Gastroesophageal sphincter (tissue), 4 donors: ENCODE measurements at regions not wholly inside any gene's neighbourhood (a gene's known extent, or its start where the extent isn't known, plus 50 kb on each side); places are given as distances from the start of the nearest gene placed in this dataset.

Experiments used
- ATAC-seq: fragments of 150-250 bp; one replicate; pipeline ENCODE4 v1.9.1; 2016; ENCODE audit warnings: mild to moderate bottlenecking, moderate library complexity
- H3K27ac ChIP-seq, 4 donors: fragments of 200-600 bp; sonication (generic) in 3 of 4; 1 replicate in 3 of 4; 2 replicates in 1 of 4; pipeline ENCODE4 v1.5.1; 2016 to 2019
- H3K27me3 ChIP-seq: fragments of 200-600 bp; sonication (generic); one replicate; pipeline ENCODE4 v1.5.1; 2019
- H3K36me3 ChIP-seq, 2 donors: fragments of 200-600 bp; sonication (generic); one replicate each; pipeline ENCODE4 v1.5.1; 2019; ENCODE audit warnings: control low read depth in 1 of 2
- H3K4me1 ChIP-seq, 3 donors: fragments of 200-600 bp; sonication (generic); 1 replicate in 2 of 3; 2 replicates in 1 of 3; pipeline ENCODE4 v1.5.1; 2016 to 2019; ENCODE audit warnings: control low read depth in 2 of 3
- H3K4me3 ChIP-seq, 2 donors: fragments of 200-600 bp; sonication (generic); one replicate each; pipeline ENCODE4 v1.5.1; 2019; ENCODE audit warnings: mild to moderate bottlenecking in 1 of 2, moderate library complexity in 1 of 2
- H3K9me3 ChIP-seq, 3 donors: fragments of 200-600 bp; sonication (generic); one replicate each; pipeline ENCODE4 v1.5.1; 2017 to 2019; ENCODE audit warnings: control low read depth in 2 of 3
- EP300 ChIP-seq: sonication (generic); formaldehyde crosslinking; IDR thresholded peaks from one replicate; pipeline ENCODE4 v1.6.1; 2017; ENCODE audit warnings: antibody characterized with exemption, mild to moderate bottlenecking
- POLR2A ChIP-seq, 2 donors: fragments of 450-650 bp; IDR thresholded peaks; one replicate each; pipeline ENCODE4 v1.6.1; 2017; ENCODE audit warnings: antibody characterized with exemption in 2 of 2, mild to moderate bottlenecking in 2 of 2, moderate library complexity in 1 of 2
- POLR2AphosphoS5 ChIP-seq: sonication (generic); formaldehyde crosslinking; IDR thresholded peaks from one replicate; pipeline ENCODE4 v1.6.1; 2017; ENCODE audit warnings: antibody characterized with exemption
- WGBS, 2 donors: methylation state at CpG; one replicate each; pipeline ENCODE4 v1.1.5; 2018; ENCODE audit warnings: low coverage in 1 of 2; 5-methylcytosine and 5-hydroxymethylcytosine counted together
- TF ChIP-seq, protein P1 (sequence below), 4 experiments: fragments of 200-600 bp in 2 of 4; fragments of 450-650 bp in 2 of 4; sonication (generic) in 1 of 4; IDR thresholded peaks; one replicate each; pipeline ENCODE4 v1.5.1; 2017 to 2019; ENCODE audit warnings: antibody characterized with exemption in 4 of 4, mild to moderate bottlenecking in 2 of 4, moderate library complexity in 2 of 4

GRCh38 chr7:46162609-46163008, 241.5 kb upstream of the IGFBP3 start:
- WGBS, 2 donors = 0% methylated on average over 1 to 2 of the region's 3 CpGs
- Histone ChIP-seq H3K4me3 (no peak overlapping the region), H3K4me1 (no peaks in the 10 kb centered on the region), H3K27ac (no peak overlapping the region), H3K9me3 (no peaks in the 10 kb centered on the region), H3K27me3 (no peaks in the 10 kb centered on the region), H3K36me3 (no peaks in the 10 kb centered on the region)
- TF ChIP-seq EP300 (no peak), POLR2A (IDR thresholded peaks at IDR 0.05) (no peak), POLR2AphosphoS5 (no peak)
- TF ChIP-seq, protein P1, sequence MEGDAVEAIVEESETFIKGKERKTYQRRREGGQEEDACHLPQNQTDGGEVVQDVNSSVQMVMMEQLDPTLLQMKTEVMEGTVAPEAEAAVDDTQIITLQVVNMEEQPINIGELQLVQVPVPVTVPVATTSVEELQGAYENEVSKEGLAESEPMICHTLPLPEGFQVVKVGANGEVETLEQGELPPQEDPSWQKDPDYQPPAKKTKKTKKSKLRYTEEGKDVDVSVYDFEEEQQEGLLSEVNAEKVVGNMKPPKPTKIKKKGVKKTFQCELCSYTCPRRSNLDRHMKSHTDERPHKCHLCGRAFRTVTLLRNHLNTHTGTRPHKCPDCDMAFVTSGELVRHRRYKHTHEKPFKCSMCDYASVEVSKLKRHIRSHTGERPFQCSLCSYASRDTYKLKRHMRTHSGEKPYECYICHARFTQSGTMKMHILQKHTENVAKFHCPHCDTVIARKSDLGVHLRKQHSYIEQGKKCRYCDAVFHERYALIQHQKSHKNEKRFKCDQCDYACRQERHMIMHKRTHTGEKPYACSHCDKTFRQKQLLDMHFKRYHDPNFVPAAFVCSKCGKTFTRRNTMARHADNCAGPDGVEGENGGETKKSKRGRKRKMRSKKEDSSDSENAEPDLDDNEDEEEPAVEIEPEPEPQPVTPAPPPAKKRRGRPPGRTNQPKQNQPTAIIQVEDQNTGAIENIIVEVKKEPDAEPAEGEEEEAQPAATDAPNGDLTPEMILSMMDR (IDR thresholded peaks at IDR 0.05) = no peak
- no peak for ATAC-seq

- TF ChIP-seq POLR2A (IDR thresholded peaks at IDR 0.05) (no peak), EP300 (no peak), POLR2AphosphoS5 (no peak)
- TF ChIP-seq, protein P1 (IDR thresholded peaks at IDR 0.05) = no peak
- no peaks in the 10 kb centered on the region for H3K27me3 ChIP-seq
- no peaks in the 10 kb centered on the region for H3K4me1 ChIP-seq
- no peaks in the 10 kb centered on the region for H3K36me3 ChIP-seq
- no peak overlapping the region for H3K4me3 ChIP-seq
- WGBS, 2 donors = 90 to 96% methylated on average over 2 to 4 of the region's 7 CpGs
- H3K27ac ChIP-seq = no peak overlapping the region
- H3K9me3 ChIP-seq = no peaks in the 10 kb centered on the region
- no peak for ATAC-seq
Measured at GRCh38 chr7:46160861-46161260, 239.8 kb upstream of the IGFBP3 start.

DNA sequence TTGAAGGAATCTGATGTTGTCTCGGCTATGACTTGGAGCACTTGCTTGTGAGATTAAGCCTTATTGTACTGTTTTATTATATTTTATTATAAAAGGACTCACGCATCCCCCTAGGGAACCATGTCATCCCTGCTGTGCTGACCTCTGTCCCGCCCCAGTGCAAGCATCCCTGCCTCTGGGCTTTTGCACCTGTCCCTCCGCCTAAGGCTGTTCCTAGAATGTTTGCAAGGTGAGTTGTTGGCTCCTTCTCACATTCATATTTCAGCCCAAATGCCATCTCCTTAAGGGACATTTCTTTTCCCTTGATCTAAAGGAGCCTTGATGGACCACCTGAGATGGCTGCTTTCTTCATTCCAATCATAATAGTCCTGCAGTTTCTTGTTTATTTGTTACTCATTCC, 236.9 kb upstream of the IGFBP3 start:
- 90 to 95% methylated on average over 2 to 4 of the region's 4 CpGs for WGBS, 2 donors

GRCh38 chr7:46157404-46157803, 236.3 kb upstream of the IGFBP3 start:
- Histone ChIP-seq H3K4me1 (no peaks in the 10 kb centered on the region), H3K27ac (no peak overlapping the region), H3K36me3 (no peaks in the 10 kb centered on the region), H3K27me3 (no peaks in the 10 kb centered on the region), H3K4me3 (no peak overlapping the region), H3K9me3 (no peaks in the 10 kb centered on the region)
- TF ChIP-seq POLR2AphosphoS5 = no peak
- TF ChIP-seq, protein P1 (IDR thresholded peaks at IDR 0.05) = no peak
- no peak for TF ChIP-seq EP300
- TF ChIP-seq POLR2A (IDR thresholded peaks at IDR 0.05) = no peak
- no peak for ATAC-seq
- WGBS, 2 donors = 70 to 87% methylated on average over 5 of the region's 5 CpGs

More for the DNA sequence above, 236.9 kb upstream of the IGFBP3 start:
- Histone ChIP-seq H3K36me3 (no peaks in the 10 kb centered on the region), H3K27ac (no peak overlapping the region), H3K9me3 (no peaks in the 10 kb centered on the region), H3K4me1 (no peaks in the 10 kb centered on the region), H3K4me3 (no peak overlapping the region), H3K27me3 (no peaks in the 10 kb centered on the region)
- no peak for ATAC-seq
- TF ChIP-seq EP300 (no peak), POLR2A (IDR thresholded peaks at IDR 0.05) (no peak), POLR2AphosphoS5 (no peak)
- TF ChIP-seq, protein P1 (IDR thresholded peaks at IDR 0.05) = no peak

GRCh38 chr7:46156853-46157252, 235.8 kb upstream of the IGFBP3 start:
- no peak overlapping the region for H3K27ac ChIP-seq
- no peaks in the 10 kb centered on the region for H3K4me1 ChIP-seq
- no peaks in the 10 kb centered on the region for H3K9me3 ChIP-seq
- WGBS, 2 donors = 44 to 63% methylated on average over 2 of the region's 2 CpGs
- no peak for ATAC-seq
- no peaks in the 10 kb centered on the region for H3K27me3 ChIP-seq
- no peaks in the 10 kb centered on the region for H3K36me3 ChIP-seq
- H3K4me3 ChIP-seq = no peak overlapping the region
- TF ChIP-seq POLR2A (IDR thresholded peaks at IDR 0.05) (no peak), EP300 (no peak), POLR2AphosphoS5 (no peak)
- TF ChIP-seq, protein P1 (IDR thresholded peaks at IDR 0.05) = no peak
